Thyroid gland (tissue), 4 donors: ENCODE measurements at regions not wholly inside any gene's neighbourhood (a gene's known extent, or its start where the extent isn't known, plus 50 kb on each side); places are given as distances from the start of the nearest gene placed in this dataset.

ENCODE experiments used
- DNase-seq, 2 donors: peaks; one replicate each; pipeline ENCODE4 v3.0.0-alpha.2; 2019
- H3K27ac ChIP-seq, 3 donors: fragments of 200-600 bp; sonication (generic); 1 replicate in 2 of 3; 2 replicates in 1 of 3; pipeline ENCODE4 v1.5.1; 2016 to 2019; ENCODE audit warnings: mild to moderate bottlenecking in 1 of 3, moderate library complexity in 1 of 3
- H3K27me3 ChIP-seq: fragments of 200-600 bp; sonication (generic); one replicate; pipeline ENCODE4 v1.5.1; 2019
- H3K36me3 ChIP-seq, 2 donors: fragments of 200-600 bp; sonication (generic); one replicate each; pipeline ENCODE4 v1.5.1; 2016 to 2019
- H3K4me1 ChIP-seq, 2 donors: fragments of 200-600 bp; sonication (generic); one replicate each; pipeline ENCODE4 v1.5.1; 2017 to 2019
- H3K4me3 ChIP-seq, 3 donors: fragments of 200-600 bp; sonication (generic); replicated peaks in 1 of 3; 1 replicate in 2 of 3; 2 replicates in 1 of 3; pipeline ENCODE4 v1.5.1; 2016; ENCODE audit warnings: mild to moderate bottlenecking in 1 of 3
- H3K9me3 ChIP-seq: fragments of 200-600 bp; sonication (generic); one replicate; pipeline ENCODE4 v1.5.1; 2017
- CTCF ChIP-seq, 6 experiments: fragments of 200-600 bp in 3 of 6; fragments of 450-650 bp in 3 of 6; sonication (generic) in 3 of 6; IDR thresholded peaks; one replicate each; pipeline ENCODE4 v1.5.1; 2016 to 2019; ENCODE audit warnings: antibody characterized with exemption in 6 of 6, mild to moderate bottlenecking in 2 of 6, inconsistent platforms in 1 of 6, moderate library complexity in 1 of 6
- POLR2A ChIP-seq, 2 donors: fragments of 450-650 bp; IDR thresholded peaks; one replicate each; pipeline ENCODE4 v1.6.1; 2017; ENCODE audit warnings: antibody characterized with exemption in 2 of 2, mild to moderate bottlenecking in 2 of 2, moderate library complexity in 1 of 2
- WGBS, 2 donors: methylation state at CpG; one replicate each; pipeline ENCODE4 v1.1.5; 2017; 5-methylcytosine and 5-hydroxymethylcytosine counted together
- intact Hi-C: fragments of 100-400 bp; cut with DNase I; formaldehyde crosslinking; loops from one replicate; pipeline ENCODE4 v1.15.1; 2023

GRCh38 chr10:6917125-6917524 lies 337.0 kb upstream of the PRKCQ start:
- H3K36me3 ChIP-seq: no peaks in the 10 kb centered on the region
- no peaks in the 10 kb centered on the region for H3K4me1 ChIP-seq
- TF ChIP-seq CTCF (IDR thresholded peaks at IDR 0.05): no peak
- no peak for TF ChIP-seq POLR2A (IDR thresholded peaks at IDR 0.05)
- intact Hi-C loops: loop anchor here (10.0 kb wide), 1 partner anchor 498 kb away; the partner anchor contains the start of gene SFMBT2
- no peak overlapping the region for H3K27ac ChIP-seq
- WGBS, 2 donors: 63 to 78% methylated on average over 6 of the region's 6 CpGs
- no peaks in the 10 kb centered on the region for H3K27me3 ChIP-seq
- no peak for DNase-seq
- H3K9me3 ChIP-seq: no peaks in the 10 kb centered on the region
- no peak overlapping the region for H3K4me3 ChIP-seq

- DNase-seq: no peak
- no peaks in the 10 kb centered on the region for H3K36me3 ChIP-seq
- H3K27me3 ChIP-seq: no peaks in the 10 kb centered on the region
- no peaks in the 10 kb centered on the region for H3K9me3 ChIP-seq
- intact Hi-C loops: loop anchor here (10.0 kb wide), 1 partner anchor 498 kb away; the partner anchor contains the start of gene SFMBT2
- H3K27ac ChIP-seq: no peak overlapping the region
- 78 to 86% methylated on average over 2 of the region's 2 CpGs for WGBS, 2 donors
- TF ChIP-seq POLR2A (IDR thresholded peaks at IDR 0.05): no peak
- no peak for TF ChIP-seq CTCF (IDR thresholded peaks at IDR 0.05)
- no peak overlapping the region for H3K4me3 ChIP-seq
- no peaks in the 10 kb centered on the region for H3K4me1 ChIP-seq
Observed at GRCh38 chr10:6916601-6917000, 336.5 kb upstream of the PRKCQ start.

- Histone ChIP-seq H3K9me3 (no peaks in the 10 kb centered on the region), H3K36me3 (no peaks in the 10 kb centered on the region), H3K4me3 (no peak overlapping the region), H3K4me1 (no peaks in the 10 kb centered on the region), H3K27me3 (no peaks in the 10 kb centered on the region), H3K27ac (no peak overlapping the region)
- DNase-seq: no peak
- intact Hi-C loops: loop anchor here (10.0 kb wide), 1 partner anchor 499 kb away; the partner anchor contains the start of gene SFMBT2
- TF ChIP-seq POLR2A (IDR thresholded peaks at IDR 0.05) (no peak), CTCF (IDR thresholded peaks at IDR 0.05) (no peak)
- WGBS, 2 donors: 88 to 93% methylated on average over 3 of the region's 3 CpGs
Observed at GRCh38 chr10:6915307-6915706, 335.2 kb upstream of the PRKCQ start.

- DNase-seq: no peak
- Histone ChIP-seq H3K4me3 (no peak overlapping the region), H3K9me3 (no peaks in the 10 kb centered on the region), H3K27ac (no peak overlapping the region), H3K4me1 (no peaks in the 10 kb centered on the region), H3K27me3 (no peaks in the 10 kb centered on the region), H3K36me3 (no peaks in the 10 kb centered on the region)
- WGBS, 2 donors: 23 to 29% methylated on average over 2 of the region's 2 CpGs
- TF ChIP-seq POLR2A (IDR thresholded peaks at IDR 0.05) (no peak), CTCF (IDR thresholded peaks at IDR 0.05) (no peak)
- intact Hi-C loops: loop anchor here (10.0 kb wide), 1 partner anchor 502 kb away; the partner anchor contains the start of gene SFMBT2
Observed at GRCh38 chr10:6912929-6913328, 332.9 kb upstream of the PRKCQ start.

GRCh38 chr10:6912424-6912823 lies 332.3 kb upstream of the PRKCQ start:
- Histone ChIP-seq H3K36me3 (no peaks in the 10 kb centered on the region), H3K4me1 (no peaks in the 10 kb centered on the region), H3K9me3 (no peaks in the 10 kb centered on the region), H3K27me3 (no peaks in the 10 kb centered on the region), H3K4me3 (no peak overlapping the region), H3K27ac (no peak overlapping the region)
- TF ChIP-seq CTCF (IDR thresholded peaks at IDR 0.05) (no peak), POLR2A (IDR thresholded peaks at IDR 0.05) (no peak)
- WGBS, 2 donors: 60 to 74% methylated on average over 5 of the region's 5 CpGs
- DNase-seq: no peak
- intact Hi-C loops: loop anchor here (10.0 kb wide), 1 partner anchor 502 kb away; the partner anchor contains the start of gene SFMBT2
